ENCODE measurements at regions not wholly inside any gene's neighbourhood (a gene's known extent, or its start where the extent isn't known, plus 50 kb on each side); places are given as distances from the start of the nearest gene placed in this dataset.

DNA sequence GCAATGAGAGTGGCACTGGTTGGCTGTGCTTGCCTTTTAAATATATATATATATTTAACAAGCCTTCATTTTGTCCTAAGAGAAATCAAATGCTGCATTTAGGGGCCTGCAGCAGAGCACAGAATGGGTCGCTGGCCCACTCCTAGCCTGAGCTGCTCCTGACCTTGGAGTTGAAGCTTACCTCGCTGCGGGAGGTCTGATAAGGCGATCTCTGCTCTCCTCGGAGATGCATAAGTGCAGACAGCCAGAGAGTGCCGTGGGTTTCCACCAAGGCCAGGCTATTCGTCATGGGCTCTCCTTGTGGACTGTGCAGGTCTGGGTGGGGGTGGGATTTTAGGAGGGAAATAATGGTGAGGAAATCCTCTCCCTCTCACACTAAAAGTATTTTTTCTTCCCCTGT, 99.5 kb upstream of the IKZF1 start (continued):
- TF ChIP-seq, protein P1, sequence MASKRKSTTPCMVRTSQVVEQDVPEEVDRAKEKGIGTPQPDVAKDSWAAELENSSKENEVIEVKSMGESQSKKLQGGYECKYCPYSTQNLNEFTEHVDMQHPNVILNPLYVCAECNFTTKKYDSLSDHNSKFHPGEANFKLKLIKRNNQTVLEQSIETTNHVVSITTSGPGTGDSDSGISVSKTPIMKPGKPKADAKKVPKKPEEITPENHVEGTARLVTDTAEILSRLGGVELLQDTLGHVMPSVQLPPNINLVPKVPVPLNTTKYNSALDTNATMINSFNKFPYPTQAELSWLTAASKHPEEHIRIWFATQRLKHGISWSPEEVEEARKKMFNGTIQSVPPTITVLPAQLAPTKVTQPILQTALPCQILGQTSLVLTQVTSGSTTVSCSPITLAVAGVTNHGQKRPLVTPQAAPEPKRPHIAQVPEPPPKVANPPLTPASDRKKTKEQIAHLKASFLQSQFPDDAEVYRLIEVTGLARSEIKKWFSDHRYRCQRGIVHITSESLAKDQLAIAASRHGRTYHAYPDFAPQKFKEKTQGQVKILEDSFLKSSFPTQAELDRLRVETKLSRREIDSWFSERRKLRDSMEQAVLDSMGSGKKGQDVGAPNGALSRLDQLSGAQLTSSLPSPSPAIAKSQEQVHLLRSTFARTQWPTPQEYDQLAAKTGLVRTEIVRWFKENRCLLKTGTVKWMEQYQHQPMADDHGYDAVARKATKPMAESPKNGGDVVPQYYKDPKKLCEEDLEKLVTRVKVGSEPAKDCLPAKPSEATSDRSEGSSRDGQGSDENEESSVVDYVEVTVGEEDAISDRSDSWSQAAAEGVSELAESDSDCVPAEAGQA (IDR thresholded peaks at IDR 0.05; ENCODE audit: low read depth), result no peak
- TF ChIP-seq, protein P1 (CRISPR knock-in tag; IDR thresholded peaks at IDR 0.05; ENCODE audit: borderline replicate concordance), result no peak
- TF ChIP-seq REL (CRISPR knock-in tag; conservative IDR thresholded peaks at IDR 0.05) (no peak), RNF2 (conservative IDR thresholded peaks at IDR 0.05; ENCODE audit: low read depth) (no peak), TBX3 (IDR thresholded peaks at IDR 0.05; ENCODE audit: borderline replicate concordance) (no peak), ZNF761 (CRISPR knock-in tag; conservative IDR thresholded peaks at IDR 0.05) (no peak), ZNF207 (IDR thresholded peaks at IDR 0.05; ENCODE audit: borderline replicate concordance) (no peak), ZNF780A (CRISPR knock-in tag; IDR thresholded peaks at IDR 0.05) (no peak), TAF1 (CRISPR knock-in tag; IDR thresholded peaks at IDR 0.05) (no peak), SMARCC2 (IDR thresholded peaks at IDR 0.05) (no peak), ZNF7 (CRISPR knock-in tag; IDR thresholded peaks at IDR 0.05) (no peak), ZNF737 (CRISPR knock-in tag; IDR thresholded peaks at IDR 0.05; ENCODE audit: borderline replicate concordance) (no peak)
- TF ChIP-seq, protein P2, sequence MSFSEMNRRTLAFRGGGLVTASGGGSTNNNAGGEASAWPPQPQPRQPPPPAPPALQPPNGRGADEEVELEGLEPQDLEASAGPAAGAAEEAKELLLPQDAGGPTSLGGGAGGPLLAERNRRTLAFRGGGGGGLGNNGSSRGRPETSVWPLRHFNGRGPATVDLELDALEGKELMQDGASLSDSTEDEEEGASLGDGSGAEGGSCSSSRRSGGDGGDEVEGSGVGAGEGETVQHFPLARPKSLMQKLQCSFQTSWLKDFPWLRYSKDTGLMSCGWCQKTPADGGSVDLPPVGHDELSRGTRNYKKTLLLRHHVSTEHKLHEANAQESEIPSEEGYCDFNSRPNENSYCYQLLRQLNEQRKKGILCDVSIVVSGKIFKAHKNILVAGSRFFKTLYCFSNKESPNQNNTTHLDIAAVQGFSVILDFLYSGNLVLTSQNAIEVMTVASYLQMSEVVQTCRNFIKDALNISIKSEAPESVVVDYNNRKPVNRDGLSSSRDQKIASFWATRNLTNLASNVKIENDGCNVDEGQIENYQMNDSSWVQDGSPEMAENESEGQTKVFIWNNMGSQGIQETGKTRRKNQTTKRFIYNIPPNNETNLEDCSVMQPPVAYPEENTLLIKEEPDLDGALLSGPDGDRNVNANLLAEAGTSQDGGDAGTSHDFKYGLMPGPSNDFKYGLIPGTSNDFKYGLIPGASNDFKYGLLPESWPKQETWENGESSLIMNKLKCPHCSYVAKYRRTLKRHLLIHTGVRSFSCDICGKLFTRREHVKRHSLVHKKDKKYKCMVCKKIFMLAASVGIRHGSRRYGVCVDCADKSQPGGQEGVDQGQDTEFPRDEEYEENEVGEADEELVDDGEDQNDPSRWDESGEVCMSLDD (CRISPR knock-in tag; IDR thresholded peaks at IDR 0.05; ENCODE audit: borderline replicate concordance), result no peak
- TF ChIP-seq, protein P3, sequence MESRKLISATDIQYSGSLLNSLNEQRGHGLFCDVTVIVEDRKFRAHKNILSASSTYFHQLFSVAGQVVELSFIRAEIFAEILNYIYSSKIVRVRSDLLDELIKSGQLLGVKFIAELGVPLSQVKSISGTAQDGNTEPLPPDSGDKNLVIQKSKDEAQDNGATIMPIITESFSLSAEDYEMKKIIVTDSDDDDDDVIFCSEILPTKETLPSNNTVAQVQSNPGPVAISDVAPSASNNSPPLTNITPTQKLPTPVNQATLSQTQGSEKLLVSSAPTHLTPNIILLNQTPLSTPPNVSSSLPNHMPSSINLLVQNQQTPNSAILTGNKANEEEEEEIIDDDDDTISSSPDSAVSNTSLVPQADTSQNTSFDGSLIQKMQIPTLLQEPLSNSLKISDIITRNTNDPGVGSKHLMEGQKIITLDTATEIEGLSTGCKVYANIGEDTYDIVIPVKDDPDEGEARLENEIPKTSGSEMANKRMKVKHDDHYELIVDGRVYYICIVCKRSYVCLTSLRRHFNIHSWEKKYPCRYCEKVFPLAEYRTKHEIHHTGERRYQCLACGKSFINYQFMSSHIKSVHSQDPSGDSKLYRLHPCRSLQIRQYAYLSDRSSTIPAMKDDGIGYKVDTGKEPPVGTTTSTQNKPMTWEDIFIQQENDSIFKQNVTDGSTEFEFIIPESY (CRISPR knock-in tag; IDR thresholded peaks at IDR 0.05), result no peak
